HFF-Myc (cell line): ENCODE measurements at regions not wholly inside any gene's neighbourhood (a gene's known extent, or its start where the extent isn't known, plus 50 kb on each side); places are given as distances from the start of the nearest gene placed in this dataset.

Source experiments
- DNase-seq: peaks from one replicate; pipeline ENCODE4 v3.0.0-alpha.2; 2011; ENCODE audit warnings: low read depth; ENCODE audit errors: extremely low read depth
- H3K4me3 ChIP-seq: replicated peaks from 2 replicates; pipeline ENCODE4 v1.5.1; 2011; ENCODE audit warnings: low read depth, mild to moderate bottlenecking, control low read depth, low read length
- TF ChIP-seq, protein P1 (sequence below): IDR thresholded peaks from 2 replicates; pipeline ENCODE4 v1.5.1; 2012; ENCODE audit warnings: mild to moderate bottlenecking, low read depth, low read length, control low read depth; ENCODE audit errors: missing control alignments

DNA sequence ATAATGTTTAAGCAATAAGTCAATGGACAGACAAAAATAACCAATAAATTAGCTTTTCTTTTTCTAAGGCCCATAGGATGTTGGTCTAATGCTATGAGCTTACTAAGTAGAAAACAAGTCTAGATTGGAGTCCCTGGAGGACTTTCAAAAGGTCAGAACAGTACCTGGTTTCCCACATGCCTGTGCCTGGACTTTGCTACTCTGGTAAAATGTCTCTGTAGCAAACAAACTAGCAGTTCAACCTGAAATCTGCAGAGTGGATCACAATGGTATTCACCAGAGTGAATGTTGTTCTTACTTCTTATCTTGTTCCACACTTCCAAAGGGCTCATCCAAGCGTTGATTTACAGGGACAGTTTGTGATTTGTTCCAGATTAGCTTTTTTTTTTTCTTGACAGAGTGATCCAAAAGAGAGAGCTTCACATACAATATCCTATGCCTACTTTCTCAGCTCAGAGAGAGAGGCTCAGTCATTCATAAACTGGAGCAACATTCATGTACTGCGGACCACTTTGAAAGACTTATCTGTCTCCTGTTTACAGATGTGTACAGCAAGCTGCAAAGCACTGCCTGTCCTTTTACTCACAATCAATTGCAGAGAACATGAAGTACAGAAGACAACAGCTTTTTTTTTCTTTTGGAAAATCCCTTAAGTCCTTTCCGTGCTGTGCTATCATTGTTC lies 466.1 kb downstream of the SPATA31D1 start:
- TF ChIP-seq, protein P1, sequence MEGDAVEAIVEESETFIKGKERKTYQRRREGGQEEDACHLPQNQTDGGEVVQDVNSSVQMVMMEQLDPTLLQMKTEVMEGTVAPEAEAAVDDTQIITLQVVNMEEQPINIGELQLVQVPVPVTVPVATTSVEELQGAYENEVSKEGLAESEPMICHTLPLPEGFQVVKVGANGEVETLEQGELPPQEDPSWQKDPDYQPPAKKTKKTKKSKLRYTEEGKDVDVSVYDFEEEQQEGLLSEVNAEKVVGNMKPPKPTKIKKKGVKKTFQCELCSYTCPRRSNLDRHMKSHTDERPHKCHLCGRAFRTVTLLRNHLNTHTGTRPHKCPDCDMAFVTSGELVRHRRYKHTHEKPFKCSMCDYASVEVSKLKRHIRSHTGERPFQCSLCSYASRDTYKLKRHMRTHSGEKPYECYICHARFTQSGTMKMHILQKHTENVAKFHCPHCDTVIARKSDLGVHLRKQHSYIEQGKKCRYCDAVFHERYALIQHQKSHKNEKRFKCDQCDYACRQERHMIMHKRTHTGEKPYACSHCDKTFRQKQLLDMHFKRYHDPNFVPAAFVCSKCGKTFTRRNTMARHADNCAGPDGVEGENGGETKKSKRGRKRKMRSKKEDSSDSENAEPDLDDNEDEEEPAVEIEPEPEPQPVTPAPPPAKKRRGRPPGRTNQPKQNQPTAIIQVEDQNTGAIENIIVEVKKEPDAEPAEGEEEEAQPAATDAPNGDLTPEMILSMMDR = no peak
- no peak overlapping the region for H3K4me3 ChIP-seq
- DNase-seq = no peak

DNA sequence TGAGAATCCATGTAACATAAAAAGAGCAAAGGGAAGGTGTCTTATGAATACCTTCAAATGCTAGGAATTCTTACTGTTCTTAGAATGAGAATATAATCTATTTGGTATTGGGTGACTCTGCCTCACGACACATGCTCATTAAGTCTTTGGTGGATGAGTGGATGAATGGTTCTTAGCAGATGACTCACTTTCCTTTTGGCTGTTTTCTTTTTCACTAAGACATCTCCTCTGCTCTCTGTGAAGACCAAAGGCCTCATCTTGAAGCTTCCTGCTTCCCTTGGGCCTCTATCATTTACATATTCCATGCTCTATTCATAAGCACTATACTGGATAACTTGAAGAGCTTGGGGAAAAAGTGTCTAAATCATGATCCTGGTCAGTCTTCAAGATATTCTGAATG lies 468.1 kb downstream of the SPATA31D1 start:
- no peak overlapping the region for H3K4me3 ChIP-seq
- TF ChIP-seq, protein P1 = no peak
- peak; percentile 9 for DNase-seq

DNA sequence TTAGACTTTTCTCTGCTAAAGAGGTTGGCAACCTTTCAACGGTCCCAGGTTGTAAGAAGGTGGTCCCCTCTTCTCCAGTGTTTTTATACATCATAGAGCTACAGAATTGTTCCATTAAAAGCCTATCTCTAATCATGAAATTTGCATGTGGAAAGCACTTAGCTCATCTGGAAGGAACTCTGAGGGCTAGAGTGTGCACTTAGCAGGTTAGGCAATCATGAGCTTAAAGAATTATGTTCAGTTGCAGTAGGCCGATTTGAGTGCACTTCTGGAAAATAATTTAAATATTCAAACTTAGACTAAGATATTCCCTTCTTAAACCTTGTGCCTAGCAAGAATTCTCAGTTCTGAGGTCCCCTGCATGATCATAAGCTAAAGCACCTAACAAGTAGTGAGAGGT lies 468.7 kb downstream of the SPATA31D1 start:
- H3K4me3 ChIP-seq = no peak overlapping the region
- DNase-seq = no peak
- TF ChIP-seq, protein P1 = no peak

DNA sequence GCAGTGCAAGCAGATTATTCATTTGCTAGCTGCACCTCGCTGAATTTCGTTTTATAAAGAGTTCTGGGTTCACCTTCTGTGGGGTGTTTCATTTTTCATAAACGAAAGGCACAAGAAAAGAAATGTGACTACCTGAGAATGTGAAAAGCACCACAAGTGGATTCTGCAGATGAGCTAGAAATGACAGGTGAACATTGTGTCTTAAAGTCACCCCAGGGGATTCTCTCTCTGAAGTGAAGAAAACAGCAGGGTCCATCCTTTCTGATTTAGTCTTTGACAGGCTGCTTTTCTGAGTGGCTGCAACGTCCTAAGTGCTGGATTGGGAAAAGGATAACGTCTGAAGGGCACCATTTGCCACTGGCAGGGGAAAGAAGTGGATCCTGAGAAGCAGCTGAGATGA lies 469.3 kb downstream of the SPATA31D1 start:
- no peak overlapping the region for H3K4me3 ChIP-seq
- TF ChIP-seq, protein P1 = no peak
- DNase-seq = no peak

DNA sequence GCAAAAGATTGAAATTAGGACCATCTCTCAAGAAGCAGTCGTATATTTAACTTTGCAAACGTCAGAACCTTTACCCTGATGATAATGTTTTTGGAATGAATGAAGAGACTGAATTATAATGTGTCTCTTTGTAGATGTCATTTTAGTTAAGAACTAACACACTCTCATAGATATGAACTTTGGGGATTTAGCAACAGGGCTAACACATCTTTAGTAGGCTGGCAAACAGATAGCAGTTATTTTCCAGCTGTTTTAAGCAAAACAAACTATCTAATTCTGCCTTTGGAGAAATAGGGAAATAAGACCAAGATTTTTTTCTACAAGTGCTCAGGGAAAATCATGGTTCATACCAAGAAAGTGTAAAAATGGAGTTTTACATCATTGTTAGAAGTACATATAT lies 469.7 kb downstream of the SPATA31D1 start:
- DNase-seq = no peak
- TF ChIP-seq, protein P1 = no peak
- no peak overlapping the region for H3K4me3 ChIP-seq

DNA sequence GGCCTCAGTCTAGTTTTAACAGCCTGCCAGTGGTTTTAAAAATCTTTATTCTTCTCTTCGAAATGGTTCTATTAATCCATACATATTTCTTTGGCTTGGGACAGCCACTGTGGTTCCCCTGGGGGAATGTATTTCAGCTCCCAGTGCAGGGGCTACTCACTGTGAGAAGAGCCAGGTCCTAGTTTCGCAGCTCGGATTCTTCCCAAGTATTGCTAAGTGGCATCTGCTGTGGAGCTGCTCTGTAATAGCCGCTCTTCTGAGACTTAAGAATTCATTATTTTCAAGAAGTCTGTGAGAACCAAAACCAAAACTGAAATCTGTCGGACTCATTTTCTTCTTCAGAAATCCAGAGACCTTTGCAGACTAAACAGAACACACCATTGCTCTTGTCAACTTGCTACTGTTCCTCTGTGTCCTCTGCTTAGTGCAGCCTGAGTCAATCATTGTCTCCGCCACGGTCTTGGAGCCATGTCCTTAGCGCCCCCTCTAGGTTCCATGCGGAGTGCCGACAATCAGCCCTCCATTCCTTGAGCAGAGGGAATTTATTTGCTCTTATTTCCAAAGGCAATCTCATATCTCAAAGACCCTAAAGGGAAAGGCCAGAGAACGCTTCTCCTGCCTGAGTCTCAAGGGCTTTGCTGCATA lies 478.2 kb downstream of the SPATA31D1 start:
- TF ChIP-seq, protein P1 = peak; percentile 37
- DNase-seq = no peak
- H3K4me3 ChIP-seq = no peak overlapping the region
